ENCODE measurements at regions not wholly inside any gene's neighbourhood (a gene's known extent, or its start where the extent isn't known, plus 50 kb on each side); places are given as distances from the start of the nearest gene placed in this dataset.
"Not testable (repeated sequence)": the region's sequence is repeated elsewhere in the genome, so short reads cannot be mapped to it uniquely, and the experiment has no call there.

GRCh38 chr14:52122163-52122562 lies 53.3 kb upstream of the NID2 start:
- DNase-seq = not testable (repeated sequence)

- DNase-seq = no peak
These were observed 52.6 kb upstream of the NID2 start for GRCh38 chr14:52121441-52121840.

GRCh38 chr14:52119030-52119429 lies 50.2 kb upstream of the NID2 start:
- DNase-seq = no peak

Measured in NCI-H1417 (cell line).